Esophagus squamous epithelium (tissue), 4 donors: ENCODE measurements at regions not wholly inside any gene's neighbourhood (a gene's known extent, or its start where the extent isn't known, plus 50 kb on each side); places are given as distances from the start of the nearest gene placed in this dataset.

Source experiments
- CTCF ChIP-seq, 6 experiments: fragments of 450-650 bp in 4 of 6; fragments of 200-600 bp in 2 of 6; sonication (generic) in 2 of 6; IDR thresholded peaks; one replicate each; pipeline ENCODE4 v1.5.1; 2016 to 2019; ENCODE audit warnings: antibody characterized with exemption in 6 of 6, mild to moderate bottlenecking in 4 of 6, moderate library complexity in 4 of 6
- POLR2A ChIP-seq, 4 donors: fragments of 450-650 bp; IDR thresholded peaks; one replicate each; pipeline ENCODE4 v1.6.1; 2017; ENCODE audit warnings: antibody characterized with exemption in 4 of 4, mild to moderate bottlenecking in 4 of 4, moderate library complexity in 3 of 4

GRCh38 chr18:4871197-4871596 lies 325.9 kb downstream of the AKAIN1 start:
- TF ChIP-seq CTCF (IDR thresholded peaks at IDR 0.05) (no peak), POLR2A (IDR thresholded peaks at IDR 0.05) (no peak)
